K562 (cell line): ENCODE measurements at regions not wholly inside any gene's neighbourhood (a gene's known extent, or its start where the extent isn't known, plus 50 kb on each side); places are given as distances from the start of the nearest gene placed in this dataset.

ENCODE experiments used
- ATAC-seq: fragments of 200-7000 bp; cut with Tn5 transposase; 3 replicates; pipeline ENCODE4 v1.9.1; 2020; ENCODE audit warnings: moderate library complexity
- BruUV-seq: library from RNA; stranded (reverse); fragments of 400-500 nt; replicated peaks from 2 replicates; lab custom pipeline; 2021; lab: Mats Ljungman, UMichigan
- CTCF ChIA-PET: fragments of 300-600 bp; formaldehyde crosslinking; extraction: SDS; loops from one replicate; lab custom pipeline; 2021; ENCODE audit warnings: low intra/inter-chr PET ratio; lab: Yijun Ruan, JAX
- POLR2A ChIA-PET: fragments of 300-600, 350-650 bp; sonication (Branson Sonifier 250); formaldehyde crosslinking; extraction: SDS; loops from one replicate; lab custom pipeline; 2021; ENCODE audit warnings: antibody characterized with exemption, inconsistent platforms; lab: Yijun Ruan, JAX
- DNase-seq, 4 experiments: peaks; one replicate each; pipeline versions ENCODE4 v3.0.0 to v3.0.0-alpha.2; 2011 to 2018; ENCODE audit warnings: low spot score in 3 of 4, mixed read lengths in 3 of 4; ENCODE audit errors: extremely low read depth in 1 of 4
- FAIRE-seq: peaks from 2 replicates; lab custom pipeline; 2011; peaks lifted over from hg19 to GRCh38; lab: Jason Lieb, UNC
- H2AFZ ChIP-seq: 2 replicates; pipeline ENCODE4 v1.6.0; 2011; ENCODE audit warnings: low read depth, low read length, control low read depth, inconsistent platforms
- H3K27ac ChIP-seq: fragments of 200-600 bp; 3 replicates; pipeline ENCODE4 v1.8.0; 2011; ENCODE audit warnings: low read depth, mild to moderate bottlenecking, control low read depth, inconsistent platforms, low read length, moderate library complexity, mixed read lengths; ENCODE audit errors: extremely low read depth
- H3K27me3 ChIP-seq, 2 experiments: fragments of 300-600 bp in 1 of 2; 2 replicates in 1 of 2; 3 replicates in 1 of 2; pipeline versions ENCODE4 v1.6.0 to v1.8.0; 2011; ENCODE audit warnings: inconsistent platforms in 2 of 2, low read length in 2 of 2, mild to moderate bottlenecking in 1 of 2, mixed read lengths in 1 of 2, moderate library complexity in 1 of 2; ENCODE audit not compliant: control insufficient read depth in 2 of 2, insufficient read depth in 2 of 2
- H3K36me3 ChIP-seq: fragments of 300-600 bp; 3 replicates; pipeline ENCODE4 v1.8.0; 2011; ENCODE audit warnings: mild to moderate bottlenecking, low read length, inconsistent platforms; ENCODE audit not compliant: control insufficient read depth, insufficient read depth
- H3K4me1 ChIP-seq, 2 experiments: fragments of 200-600 bp in 1 of 2; replicated peaks in 1 of 2; 2 replicates in 1 of 2; 3 replicates in 1 of 2; pipeline versions ENCODE4 v1.5.1 to v1.8.0; 2011; ENCODE audit warnings: inconsistent platforms in 2 of 2, low read length in 2 of 2, mild to moderate bottlenecking in 1 of 2, mixed read lengths in 1 of 2, moderate library complexity in 1 of 2; ENCODE audit not compliant: control insufficient read depth in 2 of 2, insufficient read depth in 2 of 2
- H3K4me2 ChIP-seq: 2 replicates; pipeline ENCODE4 v1.6.1; 2011; ENCODE audit warnings: low read length, control low read depth, inconsistent platforms, mixed read lengths; ENCODE audit not compliant: insufficient read depth
- H3K4me3 ChIP-seq: fragments of 200-600 bp; sonication (generic), shearing (Covaris generic); 2 replicates; pipeline ENCODE4 v1.5.1; 2016; ENCODE audit warnings: control low read depth, inconsistent platforms
- H3K79me2 ChIP-seq: fragments of 200-600 bp; 3 replicates; pipeline ENCODE4 v1.8.0; 2011; ENCODE audit warnings: low read length, inconsistent platforms; ENCODE audit not compliant: control insufficient read depth, insufficient read depth
- H3K9ac ChIP-seq, 2 experiments: 2 replicates each; pipeline versions ENCODE4 v1.6.0 to v1.6.1; 2011; ENCODE audit warnings: low read depth in 2 of 2, low read length in 2 of 2, control low read depth in 1 of 2, inconsistent platforms in 1 of 2, mild to moderate bottlenecking in 1 of 2, mixed read lengths in 1 of 2; ENCODE audit not compliant: insufficient read depth in 1 of 2
- H3K9me1 ChIP-seq: one replicate; pipeline ENCODE4 v1.6.0; 2011; ENCODE audit warnings: inconsistent platforms, mild to moderate bottlenecking, low read length, moderate library complexity; ENCODE audit not compliant: control insufficient read depth, insufficient read depth
- H3K9me3 ChIP-seq: replicated peaks from 2 replicates; pipeline ENCODE4 v1.5.1; 2011; ENCODE audit warnings: low read depth, low read length, inconsistent platforms; ENCODE audit not compliant: control insufficient read depth, insufficient read depth
- H4K20me1 ChIP-seq: replicated peaks from 2 replicates; pipeline ENCODE4 v1.6.1; 2011; ENCODE audit warnings: low read length, inconsistent platforms, mixed read lengths; ENCODE audit not compliant: control insufficient read depth, insufficient read depth
- ARHGAP35 ChIP-seq: fragments of 450-650 bp; IDR thresholded peaks from 2 replicates; pipeline ENCODE4 v1.6.1; 2018; ENCODE audit not compliant: partially characterized antibody
- MCM5 ChIP-seq: fragments of 450-650 bp; IDR thresholded peaks from 2 replicates; pipeline ENCODE4 v1.6.1; 2016; ENCODE audit warnings: low read depth
- PHTF2 ChIP-seq: fragments of 250-450 bp; sonication (Bioruptor Pico); IDR thresholded peaks from 2 replicates; pipeline ENCODE4 v1.5.0; 2021; ENCODE audit warnings: mild to moderate bottlenecking
- POLR2H ChIP-seq: IDR thresholded peaks from 2 replicates; pipeline ENCODE4 v1.6.1; 2016; ENCODE audit warnings: missing genetic modification characterization, low read depth, mild to moderate bottlenecking, control low read depth, missing compliant biosample characterization, moderate library complexity
- SIRT6 ChIP-seq: IDR thresholded peaks from one replicate; pipeline ENCODE4 v1.6.1; 2012; ENCODE audit warnings: low read depth, mild to moderate bottlenecking, control low read depth, inconsistent platforms, low read length, moderate library complexity
- STAG1 ChIP-seq: sonication (generic); formaldehyde crosslinking; IDR thresholded peaks from 2 replicates; pipeline ENCODE4 v1.5.0; 2020; ENCODE audit warnings: missing genetic modification reagents, borderline replicate concordance
- U2AF2 ChIP-seq: fragments of 200-400 bp; formaldehyde crosslinking; optimal IDR thresholded peaks from 2 replicates; pipeline ENCODE3; 2017; ENCODE audit warnings: low read depth, mild to moderate bottlenecking, low read length
- ZNF12 ChIP-seq: sonication (generic); formaldehyde crosslinking; IDR thresholded peaks from 2 replicates; pipeline ENCODE4 v1.4.0; 2020; ENCODE audit warnings: mild to moderate bottlenecking, missing genetic modification reagents
- ZNF507 ChIP-seq: conservative IDR thresholded peaks from 2 replicates; pipeline ENCODE4 v1.6.1; 2017; ENCODE audit warnings: missing genetic modification characterization, missing compliant biosample characterization
- ZNF778 ChIP-seq: fragments of 450-650 bp; formaldehyde crosslinking; IDR thresholded peaks from 2 replicates; pipeline ENCODE4 v1.4.0; 2020; ENCODE audit warnings: mild to moderate bottlenecking, moderate library complexity
- ZNF785 ChIP-seq: fragments of 250-450 bp; sonication (Bioruptor Pico); IDR thresholded peaks from 2 replicates; pipeline ENCODE4 v1.4.0; 2020; ENCODE audit warnings: mild to moderate bottlenecking
- WGBS: fragments of 100-300 bp; shearing (Covaris generic); methylation state at CpG from one replicate; pipeline ENCODE4 v1.1.6; 2016; ENCODE audit warnings: low coverage, mixed read lengths; ENCODE audit not compliant: insufficient coverage; ENCODE audit errors: missing lambda C conversion rate; 5-methylcytosine and 5-hydroxymethylcytosine counted together
- in situ Hi-C: fragments of 300-500 bp; cut with MboI; formaldehyde crosslinking; loops from 4 replicates; pipeline ENCODE4 v1.15.0; 2018; ENCODE audit warnings: inconsistent platforms, mixed read lengths
- intact Hi-C: fragments of 100-400 bp; cut with micrococcal nuclease; formaldehyde crosslinking; loops from 2 replicates; pipeline ENCODE4 v1.14.2; 2022
- TF ChIP-seq, protein P1 (sequence below): sonication (generic); formaldehyde crosslinking; IDR thresholded peaks from 2 replicates; pipeline ENCODE4 v1.8.0; 2022; ENCODE audit warnings: mild to moderate bottlenecking, missing genetic modification reagents
- TF ChIP-seq, protein P2 (sequence below): sonication (generic); formaldehyde crosslinking; IDR thresholded peaks from 2 replicates; pipeline ENCODE4 v1.5.0; 2020; ENCODE audit warnings: missing genetic modification reagents
- TF ChIP-seq, protein P3 (sequence below): sonication (generic); formaldehyde crosslinking; IDR thresholded peaks from 2 replicates; pipeline ENCODE4 v1.8.0; 2022; ENCODE audit warnings: missing genetic modification reagents, mild to moderate bottlenecking, moderate library complexity, borderline replicate concordance

DNA sequence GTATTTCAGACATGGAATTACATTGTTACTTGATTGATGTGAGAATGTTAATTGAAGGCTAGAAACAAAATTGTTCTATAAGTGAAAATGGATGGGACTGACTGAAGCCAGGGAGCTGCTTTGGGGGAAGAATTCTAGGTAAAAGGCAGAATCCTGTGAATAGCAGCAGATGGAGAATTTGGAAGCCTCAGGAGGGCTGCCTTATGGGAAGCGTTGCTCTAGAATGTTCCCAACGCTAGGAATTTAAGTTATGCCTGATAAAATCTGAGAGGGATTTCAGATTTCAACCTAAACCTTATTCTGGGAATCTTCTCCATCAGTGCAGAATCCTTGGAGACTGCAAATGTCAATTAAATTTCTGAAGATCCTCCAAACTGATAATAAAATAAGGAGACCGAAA is 858.2 kb upstream of the FLRT2 start:
- POLR2A ChIA-PET: no interaction called here
- no TSS peak for BruUV-seq
- FAIRE-seq: no peak

More for the DNA sequence above, 858.2 kb upstream of the FLRT2 start:
- ATAC-seq: no peak
- Histone ChIP-seq H3K9me3 (no peaks in the 10 kb centered on the region), H2AFZ (no peak overlapping the region), H3K4me2 (no peak overlapping the region), H3K9me1 (no peaks in the 10 kb centered on the region), H3K4me1 (no peaks in the 10 kb centered on the region), H4K20me1 (no peaks in the 10 kb centered on the region), H3K27ac (no peak overlapping the region), H3K4me3 (no peak overlapping the region), H3K79me2 (no peaks in the 10 kb centered on the region), H3K9ac (no peak overlapping the region), H3K27me3 (no peaks in the 10 kb centered on the region), H3K36me3 (no peaks in the 10 kb centered on the region)
- CTCF ChIA-PET: no interaction called here
- 0% methylated on average over 3 of the region's 3 CpGs for WGBS
- in situ Hi-C loops (no loop called here), intact Hi-C loops (no loop called here)
- TF ChIP-seq ZNF12: no peak
- TF ChIP-seq MCM5: no peak
- TF ChIP-seq, protein P1, sequence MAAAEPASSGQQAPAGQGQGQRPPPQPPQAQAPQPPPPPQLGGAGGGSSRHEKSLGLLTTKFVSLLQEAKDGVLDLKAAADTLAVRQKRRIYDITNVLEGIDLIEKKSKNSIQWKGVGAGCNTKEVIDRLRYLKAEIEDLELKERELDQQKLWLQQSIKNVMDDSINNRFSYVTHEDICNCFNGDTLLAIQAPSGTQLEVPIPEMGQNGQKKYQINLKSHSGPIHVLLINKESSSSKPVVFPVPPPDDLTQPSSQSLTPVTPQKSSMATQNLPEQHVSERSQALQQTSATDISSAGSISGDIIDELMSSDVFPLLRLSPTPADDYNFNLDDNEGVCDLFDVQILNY (CRISPR knock-in tag): no peak
- TF ChIP-seq, protein P2, sequence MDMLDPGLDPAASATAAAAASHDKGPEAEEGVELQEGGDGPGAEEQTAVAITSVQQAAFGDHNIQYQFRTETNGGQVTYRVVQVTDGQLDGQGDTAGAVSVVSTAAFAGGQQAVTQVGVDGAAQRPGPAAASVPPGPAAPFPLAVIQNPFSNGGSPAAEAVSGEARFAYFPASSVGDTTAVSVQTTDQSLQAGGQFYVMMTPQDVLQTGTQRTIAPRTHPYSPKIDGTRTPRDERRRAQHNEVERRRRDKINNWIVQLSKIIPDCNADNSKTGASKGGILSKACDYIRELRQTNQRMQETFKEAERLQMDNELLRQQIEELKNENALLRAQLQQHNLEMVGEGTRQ (CRISPR knock-in tag): no peak
- no peak for TF ChIP-seq ZNF507 (tag)
- TF ChIP-seq ZNF785 (CRISPR knock-in tag): no peak
- TF ChIP-seq PHTF2: no peak
- TF ChIP-seq ZNF778 (CRISPR knock-in tag): no peak
- no peak for TF ChIP-seq STAG1
- no peak for TF ChIP-seq SIRT6
- TF ChIP-seq ARHGAP35: no peak
- TF ChIP-seq, protein P3, sequence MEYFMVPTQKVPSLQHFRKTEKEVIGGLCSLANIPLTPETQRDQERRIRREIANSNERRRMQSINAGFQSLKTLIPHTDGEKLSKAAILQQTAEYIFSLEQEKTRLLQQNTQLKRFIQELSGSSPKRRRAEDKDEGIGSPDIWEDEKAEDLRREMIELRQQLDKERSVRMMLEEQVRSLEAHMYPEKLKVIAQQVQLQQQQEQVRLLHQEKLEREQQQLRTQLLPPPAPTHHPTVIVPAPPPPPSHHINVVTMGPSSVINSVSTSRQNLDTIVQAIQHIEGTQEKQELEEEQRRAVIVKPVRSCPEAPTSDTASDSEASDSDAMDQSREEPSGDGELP (CRISPR knock-in tag): no peak
- TF ChIP-seq U2AF2: no peak
- no peak for TF ChIP-seq POLR2H
- no peak for DNase-seq
